Lung (tissue), 11 donors: ENCODE measurements at regions not wholly inside any gene's neighbourhood (a gene's known extent, or its start where the extent isn't known, plus 50 kb on each side); places are given as distances from the start of the nearest gene placed in this dataset.

Experiments used
- ATAC-seq: fragments of 200-7000 bp; cut with Tn5 transposase; one replicate; pipeline ENCODE4 v1.9.1; 2020; ENCODE audit warnings: moderate number of reproducible peaks; ENCODE audit not compliant: insufficient read depth, low FRiP score
- DNase-seq, 3 donors: peaks; one replicate each; pipeline ENCODE4 v3.0.0-alpha.2; 2013 to 2017
- H3K27ac ChIP-seq, 2 donors: one replicate each; pipeline ENCODE4 v1.5.1; 2013; ENCODE audit warnings: mild to moderate bottlenecking in 2 of 2, moderate library complexity in 2 of 2, control low read depth in 1 of 2, inconsistent platforms in 1 of 2, low read depth in 1 of 2, low read length in 1 of 2
- H3K27me3 ChIP-seq, 3 donors: one replicate each; pipeline ENCODE4 v1.5.1; 2013; ENCODE audit warnings: low read length in 2 of 3; ENCODE audit not compliant: control insufficient read depth in 3 of 3, insufficient read depth in 3 of 3
- H3K36me3 ChIP-seq, 4 donors: one replicate each; pipeline ENCODE4 v1.5.1; 2013; ENCODE audit warnings: low read length in 4 of 4, mild to moderate bottlenecking in 1 of 4, moderate library complexity in 1 of 4; ENCODE audit not compliant: control insufficient read depth in 4 of 4, insufficient read depth in 4 of 4
- H3K4me1 ChIP-seq, 5 donors: one replicate each; pipeline ENCODE4 v1.5.1; 2013; ENCODE audit warnings: low read length in 5 of 5, mild to moderate bottlenecking in 2 of 5, moderate library complexity in 1 of 5; ENCODE audit not compliant: control insufficient read depth in 5 of 5, insufficient read depth in 5 of 5
- H3K4me3 ChIP-seq: one replicate; pipeline ENCODE4 v1.5.1; 2013; ENCODE audit warnings: mild to moderate bottlenecking, control low read depth, moderate library complexity
- H3K9ac ChIP-seq, 2 donors: one replicate each; pipeline ENCODE4 v1.5.1; 2013; ENCODE audit warnings: low read length in 2 of 2, control low read depth in 1 of 2; ENCODE audit not compliant: insufficient read depth in 1 of 2
- H3K9me3 ChIP-seq, 4 donors: one replicate each; pipeline ENCODE4 v1.5.1; 2013; ENCODE audit warnings: low read length in 3 of 4, mild to moderate bottlenecking in 1 of 4, moderate library complexity in 1 of 4; ENCODE audit not compliant: control insufficient read depth in 4 of 4, insufficient read depth in 3 of 4
- CTCF ChIP-seq: IDR thresholded peaks from 2 replicates; pipeline ENCODE4 v1.5.1; 2012; ENCODE audit warnings: mild to moderate bottlenecking; ENCODE audit errors: control extremely low read depth, extremely low read depth
- WGBS, 2 donors: extraction: QIAGEN DNeasy Blood & Tissue Kit; methylation state at CpG; one replicate each; pipeline ENCODE4 v1.1.7; 2013; 5-methylcytosine and 5-hydroxymethylcytosine counted together
- donor health status: control.
- donor health status: control.
- donor health status: Bipolar disorder and iron deficiency.
- donor health status: healthy.
- donor health status: DM: yes; HTN: yes; CAD: no.

GRCh38 chr6:167776906-167777627 is 49.6 kb upstream of the AFDN start:
- TF ChIP-seq CTCF: no peak
- ATAC-seq: no peak
- no peak overlapping the region for H3K9ac ChIP-seq
- H3K27ac ChIP-seq: no peak overlapping the region
- WGBS, 2 donors: 86 to 90% methylated on average over 14 of the region's 14 CpGs
- H3K9me3 ChIP-seq: peaks cover 0 to 1% (median 0%) of the 10 kb centered on the region in 4 donors
- no peak overlapping the region for H3K4me3 ChIP-seq
- peaks cover 0 to 13% (median 0%) of the 10 kb centered on the region in 5 donors for H3K4me1 ChIP-seq
- H3K27me3 ChIP-seq: no peaks in the 10 kb centered on the region
- H3K36me3 ChIP-seq: no peaks in the 10 kb centered on the region
- DNase-seq: no peak
